IMR-90 (cell line): ENCODE measurements at regions not wholly inside any gene's neighbourhood (a gene's known extent, or its start where the extent isn't known, plus 50 kb on each side); places are given as distances from the start of the nearest gene placed in this dataset.

Experiments used
- ATAC-seq: fragments of 200-7000 bp; cut with Tn5 transposase; 2 replicates; pipeline ENCODE4 v1.9.1; 2020; ENCODE audit warnings: low read depth, mild to moderate bottlenecking, moderate library complexity
- BruUV-seq: library from RNA; stranded (reverse); fragments of 400-500 nt; replicated peaks from 2 replicates; lab custom pipeline; 2021; lab: Mats Ljungman, UMichigan
- CTCF ChIA-PET: fragments of 300-600 bp; formaldehyde crosslinking; extraction: SDS; loops from one replicate; lab custom pipeline; 2021; ENCODE audit warnings: antibody characterized with exemption; lab: Yijun Ruan, JAX
- POLR2A ChIA-PET: fragments of 300-600 bp; sonication (Branson Sonifier 250); formaldehyde crosslinking; loops from one replicate; lab custom pipeline; 2022; ENCODE audit warnings: antibody characterized with exemption; ENCODE audit not compliant: unreplicated experiment; lab: Charles Lee
- DNase-seq: peaks from one replicate; pipeline ENCODE4 v3.0.0; 2013
- H2AFZ ChIP-seq: replicated peaks from 2 replicates; pipeline ENCODE3; 2013; ENCODE audit warnings: low read length, mild to moderate bottlenecking; ENCODE audit not compliant: poor library complexity
- H2AK5ac ChIP-seq: 2 replicates; pipeline ENCODE4 v1.6.1; 2013; ENCODE audit warnings: low read depth, low read length, inconsistent platforms
- H2AK9ac ChIP-seq: replicated peaks from 2 replicates; pipeline ENCODE3; 2013; ENCODE audit warnings: mild to moderate bottlenecking, low read depth, low read length, moderate library complexity; ENCODE audit not compliant: poor library complexity
- H2BK120ac ChIP-seq: 2 replicates; pipeline ENCODE4 v1.6.1; 2013; ENCODE audit warnings: low read depth, low read length, inconsistent platforms
- H2BK15ac ChIP-seq: 3 replicates; pipeline ENCODE4 v1.6.1; 2013; ENCODE audit warnings: low read depth, low read length, inconsistent platforms
- H2BK20ac ChIP-seq: 2 replicates; pipeline ENCODE4 v1.6.1; 2013; ENCODE audit warnings: low read depth, mild to moderate bottlenecking, inconsistent platforms, low read length, moderate library complexity
- H2BK5ac ChIP-seq: 2 replicates; pipeline ENCODE4 v1.6.1; 2013; ENCODE audit warnings: mild to moderate bottlenecking, low read depth, low read length, inconsistent platforms; ENCODE audit not compliant: poor library complexity, severe bottlenecking
- H3K14ac ChIP-seq: replicated peaks from 2 replicates; pipeline ENCODE4 v1.6.1; 2013; ENCODE audit warnings: low read depth, low read length, inconsistent platforms
- H3K18ac ChIP-seq: 2 replicates; pipeline ENCODE4 v1.6.1; 2013; ENCODE audit warnings: low read depth, low read length, control low read depth
- H3K23ac ChIP-seq: 2 replicates; pipeline ENCODE4 v1.6.1; 2013; ENCODE audit warnings: low read depth, low read length, inconsistent platforms
- H3K27ac ChIP-seq: 2 replicates; pipeline ENCODE4 v1.5.1; 2013; ENCODE audit warnings: mild to moderate bottlenecking, control low read depth, low read length; ENCODE audit not compliant: insufficient read depth
- H3K27me3 ChIP-seq: 2 replicates; pipeline ENCODE4 v1.6.1; 2013; ENCODE audit warnings: low read length; ENCODE audit not compliant: control insufficient read depth, insufficient read depth
- H3K36me3 ChIP-seq: 2 replicates; pipeline ENCODE4 v1.6.1; 2013; ENCODE audit warnings: low read length, mixed read lengths; ENCODE audit not compliant: control insufficient read depth, insufficient read depth
- H3K4ac ChIP-seq: 2 replicates; pipeline ENCODE4 v1.6.1; 2013; ENCODE audit warnings: low read depth, low read length, inconsistent platforms
- H3K4me1 ChIP-seq: 2 replicates; pipeline ENCODE4 v1.6.1; 2013; ENCODE audit warnings: low read length, mixed read lengths; ENCODE audit not compliant: control insufficient read depth, insufficient read depth
- H3K4me2 ChIP-seq: 2 replicates; pipeline ENCODE4 v1.6.1; 2013; ENCODE audit warnings: low read depth, mild to moderate bottlenecking, control low read depth, low read length, moderate library complexity
- H3K4me3 ChIP-seq: 2 replicates; pipeline ENCODE4 v1.5.1; 2013; ENCODE audit warnings: low read depth, mild to moderate bottlenecking, control low read depth, low read length, moderate library complexity; ENCODE audit not compliant: insufficient read depth
- H3K56ac ChIP-seq: 2 replicates; pipeline ENCODE4 v1.6.1; 2013; ENCODE audit warnings: low read length, inconsistent platforms; ENCODE audit not compliant: insufficient read depth; ENCODE audit errors: extremely low read depth
- H3K79me1 ChIP-seq, 2 experiments: 2 replicates each; pipeline ENCODE4 v1.6.1; 2013; ENCODE audit warnings: low read length in 2 of 2, inconsistent platforms in 1 of 2, low read depth in 1 of 2
- H3K9ac ChIP-seq: 2 replicates; pipeline ENCODE4 v1.6.1; 2013; ENCODE audit warnings: low read depth, low read length, control low read depth
- H3K9me1 ChIP-seq: 2 replicates; pipeline ENCODE4 v1.6.1; 2013; ENCODE audit warnings: low read length, inconsistent platforms; ENCODE audit not compliant: insufficient read depth
- H3K9me3 ChIP-seq: 2 replicates; pipeline ENCODE4 v1.6.1; 2013; ENCODE audit warnings: low read length; ENCODE audit not compliant: control insufficient read depth, insufficient read depth
- H4K20me1 ChIP-seq: 2 replicates; pipeline ENCODE4 v1.6.1; 2013; ENCODE audit warnings: low read length, inconsistent platforms; ENCODE audit not compliant: insufficient read depth
- H4K5ac ChIP-seq: 2 replicates; pipeline ENCODE4 v1.6.1; 2013; ENCODE audit warnings: mild to moderate bottlenecking, low read depth, low read length, control low read depth
- H4K8ac ChIP-seq, 2 experiments: 2 replicates each; pipeline ENCODE4 v1.6.1; 2013; ENCODE audit warnings: low read depth in 2 of 2, low read length in 2 of 2, control low read depth in 1 of 2, inconsistent platforms in 1 of 2
- H4K91ac ChIP-seq: 2 replicates; pipeline ENCODE4 v1.6.1; 2013; ENCODE audit warnings: low read depth, low read length, inconsistent platforms; ENCODE audit not compliant: insufficient read depth
- BHLHE40 ChIP-seq: fragments of 150-350 bp; IDR thresholded peaks from 2 replicates; pipeline ENCODE4 v1.6.1; 2016; ENCODE audit warnings: mild to moderate bottlenecking, low read depth, low read length
- CEBPB ChIP-seq: IDR thresholded peaks from 2 replicates; pipeline ENCODE4 v1.6.1; 2012; ENCODE audit warnings: low read depth, low read length, improper control_type of control experiment
- CHD1 ChIP-seq: IDR thresholded peaks from 2 replicates; pipeline ENCODE4 v1.6.1; 2012; ENCODE audit warnings: low read depth, low read length, improper control_type of control experiment
- CTCF ChIP-seq: conservative IDR thresholded peaks from 2 replicates; pipeline ENCODE4 v1.5.1; 2012; ENCODE audit warnings: mild to moderate bottlenecking, low read depth, low read length, improper control_type of control experiment
- MAFK ChIP-seq: IDR thresholded peaks from 2 replicates; pipeline ENCODE4 v1.6.1; 2012; ENCODE audit warnings: low read depth, low read length, improper control_type of control experiment
- MAZ ChIP-seq: IDR thresholded peaks from 2 replicates; pipeline ENCODE4 v1.6.1; 2012; ENCODE audit warnings: low read depth, mild to moderate bottlenecking, low read length, improper control_type of control experiment, moderate library complexity, borderline replicate concordance
- MXI1 ChIP-seq: IDR thresholded peaks from 2 replicates; pipeline ENCODE4 v1.6.1; 2012; ENCODE audit warnings: low read depth, mild to moderate bottlenecking, low read length, moderate library complexity, borderline replicate concordance
- NFE2L2 ChIP-seq: fragments of 150-350 bp; IDR thresholded peaks from 2 replicates; pipeline ENCODE4 v1.6.1; 2016; ENCODE audit warnings: low read depth, mild to moderate bottlenecking, low read length
- POLR2A ChIP-seq: IDR thresholded peaks from 2 replicates; pipeline ENCODE4 v1.6.1; 2012; ENCODE audit warnings: mild to moderate bottlenecking, low read depth, low read length
- RAD21 ChIP-seq: IDR thresholded peaks from 2 replicates; pipeline ENCODE4 v1.6.1; 2012; ENCODE audit warnings: low read length, improper control_type of control experiment
- RCOR1 ChIP-seq: IDR thresholded peaks from 2 replicates; pipeline ENCODE4 v1.6.1; 2012; ENCODE audit warnings: mild to moderate bottlenecking, low read length, improper control_type of control experiment; ENCODE audit not compliant: insufficient replicate concordance
- RFX5 ChIP-seq: IDR thresholded peaks from 2 replicates; pipeline ENCODE4 v1.8.0; 2012; ENCODE audit warnings: low read depth, mild to moderate bottlenecking, low read length, moderate library complexity
- SMC3 ChIP-seq: fragments of 150-350 bp; IDR thresholded peaks from 2 replicates; pipeline ENCODE4 v1.6.1; 2016; ENCODE audit warnings: low read depth, mild to moderate bottlenecking, antibody characterized with exemption, low read length, moderate library complexity
- USF2 ChIP-seq: fragments of 150-350 bp; IDR thresholded peaks from 2 replicates; pipeline ENCODE4 v1.6.1; 2017; ENCODE audit warnings: mild to moderate bottlenecking, antibody characterized with exemption, low read length, low read depth
- WGBS, 2 experiments: methylation state at CpG; one replicate each; pipeline versions ENCODE4 v1.1.5 to v1.1.7; 2013; ENCODE audit warnings: missing lambda C conversion rate in 2 of 2; ENCODE audit not compliant: insufficient read length in 1 of 2; ENCODE audit errors: extremely low coverage in 2 of 2; 5-methylcytosine and 5-hydroxymethylcytosine counted together
- dilution Hi-C: fragments of 300-500 bp; cut with HindIII; formaldehyde crosslinking; loops from one replicate; pipeline ENCODE4 v1.14.3; 2018; ENCODE audit warnings: low sequenced_read_pairs; ENCODE audit not compliant: unreplicated experiment
- in situ Hi-C: fragments of 300-500 bp; cut with MboI; formaldehyde crosslinking; loops from 3 replicates; pipeline ENCODE4 v1.14.3; 2019; ENCODE audit warnings: low sequenced_read_pairs, inconsistent platforms, mixed read lengths
- intact Hi-C: fragments of 100-400 bp; cut with micrococcal nuclease; formaldehyde crosslinking; loops from 2 replicates; pipeline ENCODE4 v1.10.0; 2022
- TF ChIP-seq, protein P1 (sequence below): fragments of 150-350 bp; IDR thresholded peaks from 2 replicates; pipeline ENCODE4 v1.6.1; 2016; ENCODE audit warnings: low read depth, mild to moderate bottlenecking, low read length, moderate library complexity, borderline replicate concordance

DNA sequence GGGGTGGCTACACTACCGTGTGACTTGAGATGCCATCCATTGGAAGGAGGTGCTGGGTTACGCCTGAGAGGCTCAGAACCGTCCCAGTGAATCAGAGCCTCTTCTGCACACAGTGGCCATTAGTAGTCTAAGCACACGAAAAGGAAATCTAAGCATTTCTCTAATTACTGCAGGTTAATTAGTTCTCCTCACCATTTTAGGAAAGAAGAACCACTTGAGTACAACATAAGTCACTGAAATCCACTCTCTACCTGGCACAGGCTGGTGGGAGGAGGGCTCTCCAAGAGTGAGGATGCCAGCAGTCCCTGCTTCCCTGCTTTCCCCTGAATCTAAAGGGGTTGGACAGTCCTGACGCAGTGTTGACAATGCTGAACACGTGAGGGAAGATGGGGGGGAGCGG is 606.3 kb downstream of the NPHP4 start:
- Histone ChIP-seq H3K14ac (no peak overlapping the region), H3K27me3 (no peaks in the 10 kb centered on the region), H3K4me3 (no peak overlapping the region), H3K79me1 (no peaks in the 10 kb centered on the region), H3K36me3 (no peaks in the 10 kb centered on the region), H2BK120ac (no peak overlapping the region), H3K9ac (no peak overlapping the region), H4K8ac (no peak overlapping the region), H3K4ac (no peak overlapping the region), H4K91ac (no peak overlapping the region), H2BK15ac (no peak overlapping the region), H3K9me1 (no peaks in the 10 kb centered on the region), H3K56ac (no peak overlapping the region), H3K23ac (no peak overlapping the region), H3K9me3 (peaks cover 53% of the 10 kb centered on the region), H2AK9ac (no peak overlapping the region), H2BK5ac (no peak overlapping the region), H4K5ac (no peak overlapping the region), H2AFZ (no peak overlapping the region), H2BK20ac (no peak overlapping the region), H2AK5ac (no peak overlapping the region), H3K4me2 (no peak overlapping the region), H4K20me1 (no peaks in the 10 kb centered on the region), H3K4me1 (no peaks in the 10 kb centered on the region), H3K18ac (no peak overlapping the region), H3K27ac (no peak overlapping the region)
- intact Hi-C loops (no loop called here), in situ Hi-C loops (no loop called here), dilution Hi-C loops (no loop called here)
- CTCF ChIA-PET = no interaction called here
- no TSS peak for BruUV-seq
- no peak for DNase-seq
- ATAC-seq = no peak
- WGBS, 2 experiments = 42% methylated on average over 3 of the region's 7 CpGs; no CpG with 5 or more reads in 1 of the 2 experiments
- POLR2A ChIA-PET = no interaction called here
- TF ChIP-seq CHD1 = no peak
- TF ChIP-seq MAZ = no peak
- TF ChIP-seq BHLHE40 = no peak
- no peak for TF ChIP-seq CTCF
- no peak for TF ChIP-seq POLR2A
- no peak for TF ChIP-seq USF2
- TF ChIP-seq RAD21 = no peak
- TF ChIP-seq SMC3 = no peak
- TF ChIP-seq RFX5 = no peak
- TF ChIP-seq, protein P1, sequence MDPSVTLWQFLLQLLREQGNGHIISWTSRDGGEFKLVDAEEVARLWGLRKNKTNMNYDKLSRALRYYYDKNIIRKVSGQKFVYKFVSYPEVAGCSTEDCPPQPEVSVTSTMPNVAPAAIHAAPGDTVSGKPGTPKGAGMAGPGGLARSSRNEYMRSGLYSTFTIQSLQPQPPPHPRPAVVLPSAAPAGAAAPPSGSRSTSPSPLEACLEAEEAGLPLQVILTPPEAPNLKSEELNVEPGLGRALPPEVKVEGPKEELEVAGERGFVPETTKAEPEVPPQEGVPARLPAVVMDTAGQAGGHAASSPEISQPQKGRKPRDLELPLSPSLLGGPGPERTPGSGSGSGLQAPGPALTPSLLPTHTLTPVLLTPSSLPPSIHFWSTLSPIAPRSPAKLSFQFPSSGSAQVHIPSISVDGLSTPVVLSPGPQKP = no peak
- no peak for TF ChIP-seq MAFK
- no peak for TF ChIP-seq CEBPB
- no peak for TF ChIP-seq NFE2L2
- TF ChIP-seq RCOR1 = no peak
- no peak for TF ChIP-seq MXI1
